ENCODE measurements at regions not wholly inside any gene's neighbourhood (a gene's known extent, or its start where the extent isn't known, plus 50 kb on each side); places are given as distances from the start of the nearest gene placed in this dataset.

GRCh38 chr13:106391271-106391670 lies 144.2 kb downstream of the EFNB2 start:
- no peak for TF ChIP-seq CTCF (tag by site-specific recombination; IDR thresholded peaks at IDR 0.05)
- TF ChIP-seq HOXA7 (CRISPR knock-in tag; IDR thresholded peaks at IDR 0.05; ENCODE audit: borderline replicate concordance), result no peak
- TF ChIP-seq ZNF670 (tag by site-specific recombination; IDR thresholded peaks at IDR 0.05; ENCODE audit: low read depth), result no peak
- TF ChIP-seq MZF1 (tag by site-specific recombination; IDR thresholded peaks at IDR 0.05; ENCODE audit: borderline replicate concordance), result no peak
- no peak for TF ChIP-seq ZBTB1 (tag by site-specific recombination; IDR thresholded peaks at IDR 0.05)
- TF ChIP-seq ZNF548 (tag by site-specific recombination; IDR thresholded peaks at IDR 0.05), result no peak
- no peak for TF ChIP-seq ZNF664 (tag by site-specific recombination; IDR thresholded peaks at IDR 0.05)
- TF ChIP-seq ZNF768 (tag by site-specific recombination; IDR thresholded peaks at IDR 0.05), result no peak
- TF ChIP-seq ZNF335 (tag by site-specific recombination; conservative IDR thresholded peaks at IDR 0.05), result no peak
- TF ChIP-seq ZSCAN4 (tag by site-specific recombination; IDR thresholded peaks at IDR 0.05), result no peak
- TF ChIP-seq REST (tag by site-specific recombination; IDR thresholded peaks at IDR 0.05), result no peak
- no peak for TF ChIP-seq ZSCAN23 (tag by site-specific recombination; IDR thresholded peaks at IDR 0.05)
- TF ChIP-seq REPIN1 (tag by site-specific recombination; IDR thresholded peaks at IDR 0.05; ENCODE audit: low read depth), result no peak
